EL (cell line): ENCODE measurements at regions not wholly inside any gene's neighbourhood (a gene's known extent, or its start where the extent isn't known, plus 50 kb on each side); places are given as distances from the start of the nearest gene placed in this dataset.

Source experiments
- DNase-seq: peaks from one replicate; pipeline ENCODE4 v3.0.0-alpha.2; 2016

GRCh38 chr12:82149045-82149444, 209.1 kb downstream of the CCDC59 start:
- DNase-seq: no peak

- DNase-seq: no peak
Observed at GRCh38 chr12:82146740-82147139, 211.4 kb downstream of the CCDC59 start.

GRCh38 chr12:82144505-82144904, 213.7 kb downstream of the CCDC59 start:
- no peak for DNase-seq

DNA sequence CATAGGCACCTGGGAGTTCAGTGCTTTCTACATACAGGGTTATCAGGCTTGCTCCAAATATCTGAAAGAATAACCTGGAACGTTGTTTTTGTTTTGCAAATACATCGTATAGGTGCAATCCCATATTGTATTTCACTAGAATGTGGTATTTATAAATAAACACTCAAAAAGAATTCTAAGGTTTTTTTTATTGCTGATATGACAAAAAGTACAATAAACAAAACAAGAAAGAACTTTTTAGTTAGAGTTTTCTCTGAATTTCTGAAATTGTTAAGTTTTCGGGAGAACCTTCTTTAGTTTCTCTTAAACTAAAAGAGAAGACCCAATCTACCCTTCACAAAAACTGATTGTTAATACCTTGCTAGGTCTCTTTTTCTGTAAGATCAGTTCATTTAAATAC, 225.8 kb downstream of the CCDC59 start:
- DNase-seq: no peak

- no peak for DNase-seq
Observed at GRCh38 chr12:82130762-82131161, 227.4 kb downstream of the CCDC59 start.

GRCh38 chr12:82124711-82125380, 233.3 kb downstream of the CCDC59 start:
- no peak for DNase-seq

- DNase-seq: no peak
Observed at GRCh38 chr12:82121545-82121944, 236.6 kb downstream of the CCDC59 start.

- no peak for DNase-seq
Observed at GRCh38 chr12:82120901-82121300, 237.3 kb downstream of the CCDC59 start.

- no peak for DNase-seq
Observed at GRCh38 chr12:82109243-82109642, 248.9 kb downstream of the CCDC59 start.

- no peak for DNase-seq
Observed at GRCh38 chr12:82108615-82109014, 249.6 kb downstream of the CCDC59 start.

GRCh38 chr12:82099216-82099615, 259.0 kb downstream of the CCDC59 start:
- no peak for DNase-seq

GRCh38 chr12:82097877-82098276, 260.3 kb downstream of the CCDC59 start:
- DNase-seq: no peak

DNA sequence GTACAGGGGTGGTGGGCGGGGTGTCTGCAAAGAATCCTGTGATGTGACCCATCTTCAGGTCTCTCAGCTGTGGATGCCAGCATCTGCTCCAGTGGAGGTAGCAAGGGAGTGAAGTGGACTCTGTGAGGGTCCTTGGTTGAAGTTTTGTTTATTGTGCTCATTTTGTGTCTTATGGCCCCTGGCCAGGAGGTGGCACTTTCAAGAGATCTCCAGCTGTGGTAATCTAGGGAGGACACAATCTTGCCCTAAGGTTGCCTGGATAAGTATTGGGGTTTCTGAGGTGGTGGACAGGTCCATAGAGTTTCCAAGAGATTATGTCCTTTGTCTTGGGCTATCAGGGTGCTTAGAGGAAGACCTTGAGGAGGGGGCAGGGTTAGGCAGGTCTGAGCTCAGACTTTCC, 260.7 kb downstream of the CCDC59 start:
- no peak for DNase-seq

GRCh38 chr12:82090165-82090564, 268.0 kb downstream of the CCDC59 start:
- no peak for DNase-seq

DNA sequence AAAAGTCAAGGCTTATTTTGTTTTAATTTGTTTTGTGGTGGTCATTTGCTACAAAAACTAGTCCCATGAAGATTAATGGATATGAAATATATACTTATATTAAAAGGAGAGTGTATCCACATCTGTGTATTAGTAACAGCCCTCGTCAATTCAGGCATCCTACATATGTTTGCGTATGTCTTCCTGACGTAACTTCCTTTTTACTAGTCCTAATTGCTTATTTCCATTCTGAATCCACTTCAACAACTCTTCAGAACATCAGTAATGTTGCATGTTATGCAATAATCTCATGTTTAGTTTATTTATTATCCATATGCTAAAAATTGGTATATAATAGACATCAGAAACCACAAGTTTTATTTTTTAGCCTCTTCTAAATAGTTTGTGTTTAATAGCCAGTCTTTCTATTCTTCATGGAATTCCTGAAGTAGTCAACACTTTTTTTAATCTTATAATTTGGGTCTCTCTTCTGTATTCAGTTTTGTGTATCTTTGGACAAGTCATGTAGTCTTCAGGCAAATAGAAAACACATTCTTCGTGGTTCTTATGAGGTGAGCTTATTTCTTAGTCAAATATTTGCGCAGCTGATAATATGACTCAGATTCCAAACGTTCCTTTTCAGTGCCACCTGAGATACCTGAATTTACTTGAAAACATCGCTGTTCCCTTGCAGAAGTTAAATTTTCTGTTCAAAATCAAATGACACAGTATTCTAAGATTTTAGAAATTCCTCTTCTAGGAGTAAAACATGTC, 268.6 kb downstream of the CCDC59 start:
- DNase-seq: no peak

DNA sequence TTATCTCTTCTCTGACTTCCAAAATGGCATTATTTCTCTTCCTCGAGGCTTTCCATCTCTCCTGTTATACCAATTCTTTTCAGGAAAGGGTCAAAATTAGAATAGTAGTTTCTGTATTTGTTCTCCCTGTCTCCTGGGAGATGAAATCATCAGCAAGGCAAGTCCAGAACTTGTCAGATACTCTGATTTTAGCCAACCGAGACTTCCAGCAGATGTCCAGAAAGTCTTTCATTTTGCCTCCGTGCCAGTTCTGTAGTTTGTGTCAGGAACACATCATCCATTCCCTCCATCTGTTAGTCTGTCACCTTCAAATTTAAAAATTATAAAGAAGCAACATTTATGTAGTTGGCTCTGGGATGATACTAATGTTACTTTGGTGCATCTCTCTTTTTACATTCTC, 275.7 kb downstream of the CCDC59 start:
- no peak for DNase-seq

DNA sequence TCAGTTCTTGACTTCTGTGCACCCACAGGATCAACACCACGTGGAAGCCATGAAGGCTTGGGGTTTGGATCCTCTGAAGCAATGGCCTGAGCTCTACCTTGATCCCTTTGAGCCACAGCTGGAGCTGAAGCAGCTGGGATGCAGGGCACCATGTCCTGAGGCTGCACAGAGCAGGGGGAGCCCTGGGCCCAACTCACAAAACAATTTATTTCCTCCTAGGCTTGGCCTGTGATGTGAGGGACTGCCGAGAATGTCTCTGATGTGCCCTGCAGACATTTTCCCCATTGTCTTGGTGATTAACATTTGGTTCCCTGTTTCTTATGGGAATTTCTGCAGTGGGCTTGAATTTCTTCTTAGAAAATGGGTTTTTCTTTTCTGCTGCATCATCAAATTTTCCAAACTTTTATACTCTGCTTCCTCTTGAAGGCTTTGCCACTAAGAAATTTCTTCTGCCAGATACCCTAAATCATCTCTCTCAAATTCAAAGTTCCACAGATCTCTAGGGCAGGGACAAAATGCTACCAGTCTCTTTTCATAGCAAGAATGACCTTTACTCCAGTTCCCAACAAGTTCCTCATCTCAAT, 288.2 kb downstream of the CCDC59 start:
- DNase-seq: no peak

DNA sequence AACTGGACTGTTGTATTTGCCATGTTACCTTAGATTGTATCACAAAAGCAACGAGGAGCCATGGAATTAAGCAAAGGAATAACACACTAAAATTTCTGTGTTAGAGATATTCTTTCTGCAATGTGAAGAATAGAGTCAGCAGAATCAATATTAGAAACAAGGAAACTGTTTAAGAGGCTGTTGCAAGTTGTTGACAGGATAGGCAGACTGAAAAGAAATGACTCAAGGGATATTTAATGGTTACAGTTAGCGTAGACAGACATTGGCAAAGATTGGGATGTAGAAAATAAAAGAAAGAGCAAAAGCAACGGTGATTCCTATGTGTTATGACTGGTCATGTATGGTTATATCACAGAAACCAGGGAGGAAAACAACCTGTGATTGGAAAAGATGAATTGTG, 299.0 kb upstream of the PPFIA2 start:
- DNase-seq: no peak

DNA sequence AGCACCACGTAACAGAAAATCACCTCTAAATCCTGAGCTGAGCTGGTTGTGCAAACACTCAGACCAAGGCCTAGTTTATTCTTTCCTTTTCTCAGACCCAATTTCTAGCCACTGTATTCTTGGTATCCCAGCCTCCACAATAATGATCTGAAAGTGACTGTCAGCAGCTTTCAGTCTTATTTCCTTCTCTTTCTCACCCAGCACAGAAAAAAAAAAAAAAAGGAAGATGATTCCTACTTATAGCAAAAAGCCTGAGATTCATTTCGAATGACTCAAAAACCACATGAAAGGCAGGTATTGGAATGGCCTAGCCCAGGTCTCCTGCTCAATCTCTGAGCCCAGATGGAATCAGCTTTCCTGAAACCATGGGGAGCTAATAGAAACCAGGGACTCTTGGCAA, 298.6 kb upstream of the PPFIA2 start:
- no peak for DNase-seq

DNA sequence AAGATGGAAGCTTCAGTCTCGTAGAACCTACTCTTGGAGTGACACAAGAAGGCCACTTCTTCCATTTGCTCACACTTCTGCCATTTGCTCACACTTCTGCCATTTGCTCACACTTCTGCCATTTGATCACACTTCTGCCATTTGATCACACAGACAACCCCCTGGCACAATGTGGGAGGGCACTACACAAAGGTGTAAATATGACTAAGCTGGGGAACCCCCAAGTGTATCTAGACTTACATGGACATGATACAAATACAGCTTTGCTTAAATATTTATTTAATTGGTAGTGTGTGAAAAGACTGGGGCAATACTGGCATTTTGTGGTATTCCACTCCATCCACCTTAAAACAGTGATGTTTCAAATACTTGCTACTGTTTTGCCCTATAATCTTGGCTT, 296.2 kb upstream of the PPFIA2 start:
- no peak for DNase-seq

- no peak for DNase-seq
Observed at GRCh38 chr12:82054566-82054965, 295.4 kb upstream of the PPFIA2 start.

DNA sequence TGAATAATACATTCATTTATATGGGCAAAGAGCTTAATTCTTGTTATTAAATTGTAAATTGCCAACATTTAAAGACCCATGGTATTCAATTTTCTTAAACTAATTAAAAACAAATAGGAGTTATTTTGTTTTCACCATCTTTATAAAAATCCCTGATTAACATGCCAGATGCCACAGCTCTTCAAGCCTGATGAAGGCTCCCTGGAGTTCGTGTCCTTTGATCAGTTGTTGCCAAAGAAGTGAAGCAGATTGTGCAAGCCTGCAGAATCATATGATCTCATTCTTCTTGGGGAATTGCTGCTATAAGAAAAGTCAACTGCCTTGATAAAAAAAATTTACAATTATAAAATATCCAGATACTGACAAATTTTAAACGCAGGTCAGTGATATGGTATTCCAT, 288.3 kb upstream of the PPFIA2 start:
- no peak for DNase-seq

DNA sequence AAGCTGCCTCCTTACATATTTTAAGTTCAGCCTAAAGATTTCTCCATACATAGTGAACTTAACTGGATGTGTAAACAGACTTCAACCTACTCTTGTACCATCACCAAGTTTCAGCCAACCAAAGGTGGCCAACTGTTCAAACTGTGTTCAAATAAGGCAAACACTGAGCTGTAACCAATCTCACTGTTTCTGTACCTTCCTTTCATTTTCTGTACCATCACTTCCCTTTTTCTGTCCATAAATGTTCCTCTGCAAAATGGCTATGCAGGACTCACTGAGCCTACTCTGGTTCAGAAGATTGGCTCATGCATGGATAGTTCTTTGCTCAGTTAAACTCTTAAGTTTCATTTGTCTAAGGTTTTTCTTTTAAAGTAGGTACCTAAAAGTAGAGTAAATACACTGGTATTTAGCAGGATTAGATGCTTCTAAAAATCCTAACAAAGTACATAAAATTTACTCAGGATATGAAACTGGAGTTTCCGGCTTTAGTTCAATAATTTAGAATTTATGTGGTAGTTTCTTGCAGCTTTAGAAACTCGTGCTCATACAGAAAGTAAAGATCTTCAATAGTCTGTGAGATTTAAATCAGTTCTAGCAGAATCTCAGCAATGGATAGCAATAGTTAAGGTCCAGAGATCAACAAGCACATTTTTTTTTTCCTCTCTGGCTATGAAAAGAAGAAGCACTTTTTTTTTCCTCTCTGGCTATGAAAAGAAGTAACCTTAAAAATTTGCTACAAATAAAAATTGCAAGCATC, 282.0 kb upstream of the PPFIA2 start:
- DNase-seq: no peak

DNA sequence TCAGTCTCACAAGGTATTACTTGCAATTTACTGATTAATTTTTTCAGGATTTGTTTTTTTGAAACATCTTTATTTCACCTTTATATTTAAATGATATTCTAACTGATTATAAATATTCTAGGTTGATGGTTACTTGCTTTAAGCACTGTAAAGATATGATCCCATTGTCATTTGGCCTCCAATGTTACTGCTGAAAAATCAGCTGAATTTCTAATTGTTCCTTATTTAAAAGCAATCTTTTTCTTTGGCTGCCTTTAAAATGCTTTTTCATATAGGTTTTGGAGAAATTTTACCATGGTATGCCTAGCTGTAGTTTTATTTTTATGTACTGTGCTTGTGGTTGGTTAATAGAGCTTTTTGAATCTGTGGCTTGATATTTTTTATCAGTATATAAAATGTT, 275.6 kb upstream of the PPFIA2 start:
- no peak for DNase-seq
